Choroid plexus epithelial cell (primary cell): ENCODE measurements at regions not wholly inside any gene's neighbourhood (a gene's known extent, or its start where the extent isn't known, plus 50 kb on each side); places are given as distances from the start of the nearest gene placed in this dataset.
"Not testable (repeated sequence)": the region's sequence is repeated elsewhere in the genome, so short reads cannot be mapped to it uniquely, and the experiment has no call there.

Experiments
- DNase-seq: peaks from one replicate; pipeline ENCODE4 v3.0.0-alpha.2; 2010; ENCODE audit warnings: low read depth
- H3K4me3 ChIP-seq: 2 replicates; pipeline ENCODE4 v1.5.1; 2011; ENCODE audit warnings: low read depth, mild to moderate bottlenecking, control low read depth, low read length, moderate library complexity
- TF ChIP-seq, protein P1 (sequence below): conservative IDR thresholded peaks from 2 replicates; pipeline ENCODE4 v1.5.1; 2011; ENCODE audit warnings: low read depth, mild to moderate bottlenecking, control low read depth, inconsistent platforms, low read length, moderate library complexity

DNA sequence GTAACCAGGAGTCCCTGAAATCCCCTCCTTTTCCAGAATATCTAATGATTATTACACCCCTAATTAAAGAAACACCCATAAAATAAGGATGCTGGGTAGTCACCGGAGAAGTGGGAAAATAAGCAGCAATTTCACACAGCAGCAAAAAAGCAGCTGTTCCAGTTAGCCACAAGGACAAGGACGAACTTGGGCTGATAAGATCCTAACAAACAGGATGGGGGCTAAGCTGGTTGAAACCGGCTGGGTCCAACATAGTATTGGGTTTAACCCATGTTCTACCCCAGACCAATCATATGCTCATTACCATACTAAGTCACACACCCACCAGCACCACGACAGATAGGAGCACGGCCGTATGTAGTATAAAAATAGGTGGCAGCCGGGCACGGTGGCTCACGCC lies 100.7 kb downstream of the RPL10L start:
- TF ChIP-seq, protein P1, sequence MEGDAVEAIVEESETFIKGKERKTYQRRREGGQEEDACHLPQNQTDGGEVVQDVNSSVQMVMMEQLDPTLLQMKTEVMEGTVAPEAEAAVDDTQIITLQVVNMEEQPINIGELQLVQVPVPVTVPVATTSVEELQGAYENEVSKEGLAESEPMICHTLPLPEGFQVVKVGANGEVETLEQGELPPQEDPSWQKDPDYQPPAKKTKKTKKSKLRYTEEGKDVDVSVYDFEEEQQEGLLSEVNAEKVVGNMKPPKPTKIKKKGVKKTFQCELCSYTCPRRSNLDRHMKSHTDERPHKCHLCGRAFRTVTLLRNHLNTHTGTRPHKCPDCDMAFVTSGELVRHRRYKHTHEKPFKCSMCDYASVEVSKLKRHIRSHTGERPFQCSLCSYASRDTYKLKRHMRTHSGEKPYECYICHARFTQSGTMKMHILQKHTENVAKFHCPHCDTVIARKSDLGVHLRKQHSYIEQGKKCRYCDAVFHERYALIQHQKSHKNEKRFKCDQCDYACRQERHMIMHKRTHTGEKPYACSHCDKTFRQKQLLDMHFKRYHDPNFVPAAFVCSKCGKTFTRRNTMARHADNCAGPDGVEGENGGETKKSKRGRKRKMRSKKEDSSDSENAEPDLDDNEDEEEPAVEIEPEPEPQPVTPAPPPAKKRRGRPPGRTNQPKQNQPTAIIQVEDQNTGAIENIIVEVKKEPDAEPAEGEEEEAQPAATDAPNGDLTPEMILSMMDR: no peak
- no peak overlapping the region for H3K4me3 ChIP-seq
- DNase-seq: no peak

- H3K4me3 ChIP-seq: no peak overlapping the region
- TF ChIP-seq, protein P1: no peak
- DNase-seq: no peak
Measured at GRCh38 chr14:46540986-46541385, 110.6 kb downstream of the RPL10L start.

GRCh38 chr14:46519121-46519520 lies 132.5 kb downstream of the RPL10L start:
- TF ChIP-seq, protein P1: no peak
- no peak for DNase-seq
- H3K4me3 ChIP-seq: no peak overlapping the region

GRCh38 chr14:46508752-46509151 lies 142.8 kb downstream of the RPL10L start:
- not testable (repeated sequence) for DNase-seq

GRCh38 chr14:46499521-46499920 lies 152.1 kb downstream of the RPL10L start:
- no peak overlapping the region for H3K4me3 ChIP-seq
- TF ChIP-seq, protein P1: no peak
- no peak for DNase-seq

More at GRCh38 chr14:46508752-46509151, 142.8 kb downstream of the RPL10L start:
- H3K4me3 ChIP-seq: not testable (repeated sequence)

DNA sequence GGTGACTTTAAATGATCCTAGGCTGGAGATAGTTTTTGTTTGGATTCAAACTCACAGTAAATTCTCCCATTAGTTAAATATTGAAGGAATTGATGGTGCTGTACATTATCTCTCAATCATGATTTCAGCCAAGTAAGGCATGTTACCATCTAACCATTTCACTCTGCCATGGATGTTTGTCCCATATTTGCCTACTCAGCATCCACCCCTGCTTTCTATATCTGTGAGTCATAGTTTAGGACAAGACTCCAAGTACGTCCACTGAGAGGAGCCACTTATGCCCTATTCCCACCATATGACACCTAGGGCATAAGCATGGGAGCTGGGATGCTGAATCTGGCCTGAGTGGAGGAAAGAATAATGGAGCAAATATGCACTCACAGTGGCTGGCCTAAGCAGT lies 155.2 kb downstream of the RPL10L start:
- no peak for DNase-seq
- no peak overlapping the region for H3K4me3 ChIP-seq
- TF ChIP-seq, protein P1: no peak

DNA sequence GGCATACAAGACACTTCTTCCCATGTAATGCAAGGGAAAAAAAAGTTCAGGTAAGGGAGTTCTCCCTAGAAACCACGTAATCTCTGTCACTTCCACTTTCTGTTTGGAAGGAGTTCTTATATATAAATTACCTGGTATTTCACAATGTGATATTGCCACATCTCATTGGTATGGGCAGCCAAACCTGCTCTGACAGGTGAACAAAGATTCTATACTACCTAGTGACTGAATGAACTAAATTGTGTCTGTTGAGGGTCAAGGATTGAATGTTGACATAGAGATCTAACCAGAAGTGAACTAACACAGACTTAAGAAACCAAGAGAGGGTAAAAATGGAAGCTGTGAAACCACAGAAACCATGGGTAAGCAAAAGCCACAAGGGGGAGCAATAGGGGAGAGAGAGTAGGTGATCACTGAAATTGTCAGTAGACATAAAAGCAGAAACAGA lies 161.3 kb downstream of the RPL10L start:
- no peak overlapping the region for H3K4me3 ChIP-seq
- DNase-seq: peak; percentile 22
- TF ChIP-seq, protein P1: peak; percentile 48
